ENCODE measurements at regions not wholly inside any gene's neighbourhood (a gene's known extent, or its start where the extent isn't known, plus 50 kb on each side); places are given as distances from the start of the nearest gene placed in this dataset.

DNA sequence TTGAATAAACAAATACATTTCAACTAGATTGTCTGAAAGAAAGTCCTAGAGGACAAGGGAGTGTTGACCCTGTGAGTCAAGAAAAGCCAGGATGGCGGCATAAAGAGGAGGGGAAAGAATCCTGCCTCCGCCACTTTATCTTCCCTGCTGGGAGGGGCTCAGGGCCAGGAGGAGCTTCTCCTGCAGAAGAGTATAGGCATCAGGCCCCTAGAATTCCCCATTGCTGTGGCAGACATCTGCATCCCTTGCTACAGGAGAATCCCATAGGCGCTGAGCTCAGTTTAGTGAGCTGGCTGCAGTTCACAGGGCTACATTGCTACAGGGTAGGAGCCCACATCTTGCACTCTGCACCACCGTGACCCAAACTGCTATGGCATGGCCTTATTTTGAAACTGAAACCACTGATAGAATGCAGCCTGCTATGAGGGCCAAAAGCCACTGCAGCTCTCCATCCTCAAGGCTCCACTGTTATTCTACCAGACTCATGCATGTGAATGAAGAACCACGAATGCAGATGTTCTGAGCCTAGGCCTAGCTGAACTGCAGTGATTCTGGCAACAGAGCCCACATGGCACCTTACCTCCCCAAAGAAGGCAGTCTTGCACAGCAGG lies 941.4 kb upstream of the CTNND2 start:
- TF ChIP-seq, protein P1, sequence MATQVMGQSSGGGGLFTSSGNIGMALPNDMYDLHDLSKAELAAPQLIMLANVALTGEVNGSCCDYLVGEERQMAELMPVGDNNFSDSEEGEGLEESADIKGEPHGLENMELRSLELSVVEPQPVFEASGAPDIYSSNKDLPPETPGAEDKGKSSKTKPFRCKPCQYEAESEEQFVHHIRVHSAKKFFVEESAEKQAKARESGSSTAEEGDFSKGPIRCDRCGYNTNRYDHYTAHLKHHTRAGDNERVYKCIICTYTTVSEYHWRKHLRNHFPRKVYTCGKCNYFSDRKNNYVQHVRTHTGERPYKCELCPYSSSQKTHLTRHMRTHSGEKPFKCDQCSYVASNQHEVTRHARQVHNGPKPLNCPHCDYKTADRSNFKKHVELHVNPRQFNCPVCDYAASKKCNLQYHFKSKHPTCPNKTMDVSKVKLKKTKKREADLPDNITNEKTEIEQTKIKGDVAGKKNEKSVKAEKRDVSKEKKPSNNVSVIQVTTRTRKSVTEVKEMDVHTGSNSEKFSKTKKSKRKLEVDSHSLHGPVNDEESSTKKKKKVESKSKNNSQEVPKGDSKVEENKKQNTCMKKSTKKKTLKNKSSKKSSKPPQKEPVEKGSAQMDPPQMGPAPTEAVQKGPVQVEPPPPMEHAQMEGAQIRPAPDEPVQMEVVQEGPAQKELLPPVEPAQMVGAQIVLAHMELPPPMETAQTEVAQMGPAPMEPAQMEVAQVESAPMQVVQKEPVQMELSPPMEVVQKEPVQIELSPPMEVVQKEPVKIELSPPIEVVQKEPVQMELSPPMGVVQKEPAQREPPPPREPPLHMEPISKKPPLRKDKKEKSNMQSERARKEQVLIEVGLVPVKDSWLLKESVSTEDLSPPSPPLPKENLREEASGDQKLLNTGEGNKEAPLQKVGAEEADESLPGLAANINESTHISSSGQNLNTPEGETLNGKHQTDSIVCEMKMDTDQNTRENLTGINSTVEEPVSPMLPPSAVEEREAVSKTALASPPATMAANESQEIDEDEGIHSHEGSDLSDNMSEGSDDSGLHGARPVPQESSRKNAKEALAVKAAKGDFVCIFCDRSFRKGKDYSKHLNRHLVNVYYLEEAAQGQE (IDR thresholded peaks at IDR 0.05; ENCODE audit: insufficient replicate concordance, low read depth) = no peak
- no peak for TF ChIP-seq POLR2AphosphoS5 (IDR thresholded peaks at IDR 0.05; ENCODE audit: low read depth)
- TF ChIP-seq, protein P2, sequence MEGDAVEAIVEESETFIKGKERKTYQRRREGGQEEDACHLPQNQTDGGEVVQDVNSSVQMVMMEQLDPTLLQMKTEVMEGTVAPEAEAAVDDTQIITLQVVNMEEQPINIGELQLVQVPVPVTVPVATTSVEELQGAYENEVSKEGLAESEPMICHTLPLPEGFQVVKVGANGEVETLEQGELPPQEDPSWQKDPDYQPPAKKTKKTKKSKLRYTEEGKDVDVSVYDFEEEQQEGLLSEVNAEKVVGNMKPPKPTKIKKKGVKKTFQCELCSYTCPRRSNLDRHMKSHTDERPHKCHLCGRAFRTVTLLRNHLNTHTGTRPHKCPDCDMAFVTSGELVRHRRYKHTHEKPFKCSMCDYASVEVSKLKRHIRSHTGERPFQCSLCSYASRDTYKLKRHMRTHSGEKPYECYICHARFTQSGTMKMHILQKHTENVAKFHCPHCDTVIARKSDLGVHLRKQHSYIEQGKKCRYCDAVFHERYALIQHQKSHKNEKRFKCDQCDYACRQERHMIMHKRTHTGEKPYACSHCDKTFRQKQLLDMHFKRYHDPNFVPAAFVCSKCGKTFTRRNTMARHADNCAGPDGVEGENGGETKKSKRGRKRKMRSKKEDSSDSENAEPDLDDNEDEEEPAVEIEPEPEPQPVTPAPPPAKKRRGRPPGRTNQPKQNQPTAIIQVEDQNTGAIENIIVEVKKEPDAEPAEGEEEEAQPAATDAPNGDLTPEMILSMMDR (IDR thresholded peaks at IDR 0.05; ENCODE audit: insufficient read depth, low read length) = no peak
- no peak for TF ChIP-seq SPI1 (IDR thresholded peaks at IDR 0.05; ENCODE audit: borderline replicate concordance, low read depth)
- TF ChIP-seq GABPA (IDR thresholded peaks at IDR 0.05; ENCODE audit: low read depth) = no peak
